Pancreas (tissue), 10 donors: ENCODE measurements at regions not wholly inside any gene's neighbourhood (a gene's known extent, or its start where the extent isn't known, plus 50 kb on each side); places are given as distances from the start of the nearest gene placed in this dataset.

Experiments used
- ATAC-seq, 4 donors: fragments of 200-7000 bp; cut with Tn5 transposase; one replicate each; pipeline versions ENCODE4 v1.8.0 to v1.9.1; 2020; ENCODE audit warnings: mild to moderate bottlenecking in 4 of 4, moderate library complexity in 4 of 4
- DNase-seq, 6 donors: peaks; one replicate each; pipeline ENCODE4 v3.0.0-alpha.2; 2020
- FAIRE-seq: peaks from 2 replicates; lab custom pipeline; 2012; peaks lifted over from hg19 to GRCh38; lab: Jason Lieb, UNC
- H3K27ac ChIP-seq, 4 donors: fragments of 200-600 bp; sonication (generic); 1 replicate in 3 of 4; 2 replicates in 1 of 4; pipeline versions ENCODE4 v1.5.0 to v1.8.0; 2020
- H3K27me3 ChIP-seq, 4 donors: fragments of 200-600 bp; one replicate each; pipeline ENCODE4 v1.8.0; 2021
- H3K36me3 ChIP-seq, 3 donors: fragments of 200-600 bp; sonication (generic) in 1 of 3; one replicate each; pipeline versions ENCODE4 v1.5.0 to v1.8.0; 2020 to 2021
- H3K4me1 ChIP-seq, 3 donors: fragments of 200-600 bp; one replicate each; pipeline ENCODE4 v1.8.0; 2021
- H3K4me3 ChIP-seq, 4 donors: fragments of 200-600 bp; sonication (generic) in 2 of 4; one replicate each; pipeline versions ENCODE4 v1.5.0 to v1.8.0; 2020 to 2021
- H3K9me3 ChIP-seq, 4 donors: fragments of 200-600 bp; one replicate each; pipeline ENCODE4 v1.8.0; 2021
- WGBS, 2 donors: extraction: QIAGEN DNeasy Blood & Tissue Kit; methylation state at CpG; one replicate each; pipeline ENCODE4 v1.1.7; 2013; 5-methylcytosine and 5-hydroxymethylcytosine counted together
- intact Hi-C, 3 donors: fragments of 100-400 bp; cut with DNase I; formaldehyde crosslinking; loops; one replicate each; pipeline versions ENCODE4 v1.11.1 to v1.14.2; 2022
- TF ChIP-seq, protein P1 (sequence below), 4 donors: fragments of 200-600 bp; sonication (generic) in 3 of 4; IDR thresholded peaks; one replicate each; pipeline versions ENCODE4 v1.5.0 to v1.8.0; 2021; ENCODE audit warnings: antibody characterized with exemption in 4 of 4
- donor health status: healthy with polysubstance abuse.
- donor health status: DM: no; HTN: no; CAD: no; lungs with moderate emphysema.
- donor health status: DM: no; HTN: no; CAD: no.
- donor health status: control.
- donor health status: control.
- donor health status: Bipolar disorder and iron deficiency.
- donor health status: DM: yes; HTN: yes; CAD: no.
- donor health status: DM: no; HTN: no; CAD: no.
- donor health status: DM: no; HTN: no; CAD: no.
- donor health status: DM: yes; HTN: yes; CAD: no.

DNA sequence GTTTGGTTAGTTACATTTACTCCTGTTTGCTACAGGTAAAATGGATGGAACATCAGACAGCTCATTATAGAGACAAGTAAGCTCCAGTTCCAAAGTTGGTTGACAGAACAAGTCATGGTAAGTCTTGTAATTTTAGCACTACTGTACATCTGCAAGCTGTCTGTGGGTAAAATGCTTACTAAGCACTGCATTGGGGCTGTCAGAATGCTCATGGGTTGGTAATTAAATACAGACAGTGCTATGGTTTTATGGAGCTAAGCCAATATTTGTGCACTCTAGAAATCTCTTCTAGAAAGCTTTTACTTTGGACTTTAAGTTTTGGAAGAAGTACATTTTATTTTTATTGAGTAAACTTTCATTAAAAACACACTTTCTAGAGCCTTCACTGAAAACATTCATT is 419.2 kb upstream of the MMS22L start:
- Histone ChIP-seq H3K4me1 (no peaks in the 10 kb centered on the region), H3K27me3 (no peaks in the 10 kb centered on the region), H3K36me3 (no peaks in the 10 kb centered on the region), H3K27ac (no peak overlapping the region), H3K9me3 (no peaks in the 10 kb centered on the region), H3K4me3 (no peak overlapping the region)
- no peak for ATAC-seq
- TF ChIP-seq, protein P1, sequence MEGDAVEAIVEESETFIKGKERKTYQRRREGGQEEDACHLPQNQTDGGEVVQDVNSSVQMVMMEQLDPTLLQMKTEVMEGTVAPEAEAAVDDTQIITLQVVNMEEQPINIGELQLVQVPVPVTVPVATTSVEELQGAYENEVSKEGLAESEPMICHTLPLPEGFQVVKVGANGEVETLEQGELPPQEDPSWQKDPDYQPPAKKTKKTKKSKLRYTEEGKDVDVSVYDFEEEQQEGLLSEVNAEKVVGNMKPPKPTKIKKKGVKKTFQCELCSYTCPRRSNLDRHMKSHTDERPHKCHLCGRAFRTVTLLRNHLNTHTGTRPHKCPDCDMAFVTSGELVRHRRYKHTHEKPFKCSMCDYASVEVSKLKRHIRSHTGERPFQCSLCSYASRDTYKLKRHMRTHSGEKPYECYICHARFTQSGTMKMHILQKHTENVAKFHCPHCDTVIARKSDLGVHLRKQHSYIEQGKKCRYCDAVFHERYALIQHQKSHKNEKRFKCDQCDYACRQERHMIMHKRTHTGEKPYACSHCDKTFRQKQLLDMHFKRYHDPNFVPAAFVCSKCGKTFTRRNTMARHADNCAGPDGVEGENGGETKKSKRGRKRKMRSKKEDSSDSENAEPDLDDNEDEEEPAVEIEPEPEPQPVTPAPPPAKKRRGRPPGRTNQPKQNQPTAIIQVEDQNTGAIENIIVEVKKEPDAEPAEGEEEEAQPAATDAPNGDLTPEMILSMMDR (IDR thresholded peaks at IDR 0.05), result no peak
- intact Hi-C loops, result no loop called here
- DNase-seq, result no peak
- no peak for FAIRE-seq

DNA sequence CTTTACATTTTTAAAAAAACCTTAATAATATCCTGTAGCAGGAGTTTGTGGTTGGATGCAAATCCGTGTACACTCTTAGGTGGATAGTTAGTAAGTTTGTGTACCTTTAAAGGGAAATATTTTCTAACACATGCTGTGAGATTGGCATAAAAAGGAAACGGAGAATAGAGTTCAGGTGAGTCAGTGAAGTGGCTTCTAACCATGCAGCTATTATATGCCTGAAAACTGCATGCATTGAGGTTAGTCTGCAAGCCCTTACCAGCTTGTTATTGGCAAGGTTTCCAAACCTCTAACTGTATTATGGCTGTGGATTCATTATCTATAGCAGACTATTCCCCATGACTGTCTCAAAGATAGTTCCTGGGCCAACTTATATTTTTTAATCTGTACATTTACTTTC is 420.6 kb upstream of the MMS22L start:
- intact Hi-C loops, result no loop called here
- no peak for DNase-seq
- Histone ChIP-seq H3K9me3 (no peaks in the 10 kb centered on the region), H3K36me3 (no peaks in the 10 kb centered on the region), H3K4me3 (no peak overlapping the region), H3K4me1 (no peaks in the 10 kb centered on the region), H3K27ac (no peak overlapping the region), H3K27me3 (no peaks in the 10 kb centered on the region)
- TF ChIP-seq, protein P1 (IDR thresholded peaks at IDR 0.05), result no peak
- 46 to 49% methylated on average over 2 of the region's 2 CpGs for WGBS, 2 donors
- no peak for FAIRE-seq
- ATAC-seq, result no peak

DNA sequence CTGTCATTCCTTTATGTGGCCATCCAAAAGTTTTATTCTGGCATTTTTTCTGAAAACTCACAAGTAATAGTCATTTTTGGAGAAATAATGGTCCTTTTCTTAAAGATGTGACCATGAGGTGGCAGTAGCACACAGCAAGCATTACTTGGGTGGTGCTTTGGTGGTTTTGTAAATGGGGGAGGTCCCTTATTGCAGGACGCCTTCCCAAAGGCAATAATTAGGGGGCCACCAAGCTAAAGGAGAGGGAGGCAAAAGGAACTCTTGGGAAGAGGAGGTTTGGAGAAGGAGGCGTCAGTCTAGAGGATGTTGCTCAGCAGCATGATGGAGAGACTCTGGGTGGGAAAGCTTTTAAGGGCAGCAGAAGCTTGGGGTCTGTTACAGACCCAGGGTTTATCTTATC is 422.6 kb upstream of the MMS22L start:
- TF ChIP-seq, protein P1 (IDR thresholded peaks at IDR 0.05), result no peak
- H3K27ac ChIP-seq, result no peak overlapping the region
- no peak for FAIRE-seq
- WGBS, 2 donors, result 16 to 22% methylated on average over 2 of the region's 2 CpGs
- no peaks in the 10 kb centered on the region for H3K4me1 ChIP-seq
- no peaks in the 10 kb centered on the region for H3K27me3 ChIP-seq
- intact Hi-C loops, result no loop called here
- H3K36me3 ChIP-seq, result no peaks in the 10 kb centered on the region
- ATAC-seq, result no peak
- H3K9me3 ChIP-seq, result no peaks in the 10 kb centered on the region
- DNase-seq, result no peak
- no peak overlapping the region for H3K4me3 ChIP-seq

- Histone ChIP-seq H3K4me3 (no peak overlapping the region), H3K4me1 (no peaks in the 10 kb centered on the region), H3K27ac (no peak overlapping the region), H3K27me3 (no peaks in the 10 kb centered on the region), H3K36me3 (no peaks in the 10 kb centered on the region), H3K9me3 (no peaks in the 10 kb centered on the region)
- 61 to 68% methylated on average over 4 of the region's 4 CpGs for WGBS, 2 donors
- no peak for DNase-seq
- ATAC-seq, result no peak
- no peak for FAIRE-seq
- intact Hi-C loops, result no loop called here
- TF ChIP-seq, protein P1 (IDR thresholded peaks at IDR 0.05), result no peak
Observed at GRCh38 chr6:97712751-97713150, 429.7 kb upstream of the MMS22L start.

DNA sequence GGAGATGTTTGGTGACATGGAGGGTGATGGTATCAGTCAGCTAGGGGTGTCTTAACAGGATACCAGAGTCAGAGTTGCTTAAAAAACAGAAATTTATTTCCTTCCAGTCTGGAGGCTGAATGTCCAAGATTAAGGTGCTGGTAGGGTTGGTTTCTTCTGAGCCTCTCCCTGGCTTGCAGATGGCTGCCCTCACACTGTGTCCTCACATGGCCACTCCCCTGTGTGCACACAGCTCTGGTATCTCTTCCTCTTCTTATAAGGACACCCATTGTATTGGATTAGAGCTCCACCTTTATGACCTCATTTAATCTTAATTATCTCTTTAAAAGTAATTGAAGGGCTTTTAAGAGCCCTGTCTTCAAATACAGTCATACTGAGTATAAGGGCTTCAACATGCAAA is 431.8 kb upstream of the MMS22L start:
- ATAC-seq (no peak), FAIRE-seq (no peak), DNase-seq (no peak)
- TF ChIP-seq, protein P1 (IDR thresholded peaks at IDR 0.05), result no peak
- Histone ChIP-seq H3K27me3 (no peaks in the 10 kb centered on the region), H3K36me3 (no peaks in the 10 kb centered on the region), H3K4me3 (no peak overlapping the region), H3K9me3 (no peaks in the 10 kb centered on the region), H3K4me1 (no peaks in the 10 kb centered on the region), H3K27ac (no peak overlapping the region)
- intact Hi-C loops, result no loop called here
